Stimulated activated CD8-positive, alpha-beta memory T cell treated with anti-CD3 and anti-CD28 coated beads, Interleukin-4, amount 100 ng/mL, for 48 hours (primary cell): ENCODE measurements at regions not wholly inside any gene's neighbourhood (a gene's known extent, or its start where the extent isn't known, plus 50 kb on each side); places are given as distances from the start of the nearest gene placed in this dataset.

Source experiments
- DNase-seq: peaks from one replicate; pipeline ENCODE4 v3.0.0-alpha.2; 2020

DNA sequence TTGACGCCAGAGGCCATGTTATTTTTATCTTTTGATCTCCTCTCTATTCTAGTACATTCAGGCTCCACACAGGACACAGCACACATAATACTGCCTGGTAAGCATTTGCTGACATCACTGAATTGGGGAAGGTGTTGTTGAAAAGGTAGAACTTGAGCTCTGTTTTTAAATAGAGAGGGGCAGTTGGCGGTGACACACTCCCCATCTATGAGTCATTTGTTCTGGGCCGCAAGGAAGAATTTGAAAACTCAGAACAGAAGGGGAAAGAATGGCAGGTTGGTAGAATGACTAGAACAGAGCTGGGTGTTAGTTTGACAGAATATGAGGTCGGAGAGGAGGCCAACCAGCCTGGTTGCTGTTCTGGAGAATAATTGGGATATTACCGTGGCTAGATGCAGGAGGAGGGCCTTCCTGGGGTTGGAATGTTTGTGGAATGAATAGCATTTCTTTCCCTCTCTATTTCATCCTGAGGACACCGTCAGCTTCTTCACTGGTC, 52.1 kb upstream of the ERRFI1 start:
- no peak for DNase-seq

- DNase-seq, result no peak
Measured at GRCh38 chr1:8077602-8078001, 51.5 kb upstream of the ERRFI1 start.

DNA sequence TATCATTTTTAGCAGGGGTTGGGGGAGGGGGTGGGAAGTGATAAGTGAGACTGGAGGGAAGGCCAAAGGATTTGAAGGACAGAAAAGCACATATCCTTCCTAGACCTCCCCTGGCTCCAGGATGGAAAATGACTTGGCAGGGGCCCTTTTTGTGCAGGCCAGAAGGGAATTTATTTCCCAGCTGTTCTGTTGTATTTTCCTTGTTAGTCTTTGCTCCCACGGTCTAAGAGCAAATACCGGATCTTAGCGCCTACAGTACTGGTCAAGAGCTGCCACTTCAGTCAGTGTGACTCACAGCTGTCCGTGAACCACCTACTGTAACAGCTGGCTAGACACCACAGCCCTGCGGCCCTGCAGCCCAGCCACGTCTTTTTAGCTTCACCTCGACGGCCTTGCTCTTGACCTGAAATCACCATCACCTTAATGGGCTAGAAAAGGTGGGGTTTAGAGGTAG, 51.0 kb upstream of the ERRFI1 start:
- no peak for DNase-seq

DNA sequence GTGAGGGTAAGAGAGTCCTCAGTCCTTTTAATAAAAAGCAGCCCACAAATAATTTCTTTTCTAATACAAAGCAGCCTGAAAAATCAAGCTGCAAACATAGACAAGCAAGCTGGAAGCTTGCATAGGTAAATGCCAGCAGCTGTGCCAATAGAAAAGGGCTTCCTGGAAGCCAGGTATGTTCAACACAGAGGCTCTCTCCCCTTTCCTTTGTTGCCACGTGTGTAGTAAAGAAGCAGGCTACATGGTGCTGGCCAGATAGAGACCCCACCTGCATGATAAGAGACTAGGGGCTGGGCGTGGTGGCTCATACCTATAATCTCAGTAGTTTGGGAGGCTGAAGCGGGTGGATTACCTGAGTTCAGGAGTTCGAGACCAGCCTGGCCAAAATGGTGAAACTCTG, 50.1 kb upstream of the ERRFI1 start:
- no peak for DNase-seq
